MM.1S (cell line): ENCODE measurements at regions not wholly inside any gene's neighbourhood (a gene's known extent, or its start where the extent isn't known, plus 50 kb on each side); places are given as distances from the start of the nearest gene placed in this dataset.

Experiments used
- DNase-seq: peaks from one replicate; pipeline ENCODE4 v3.0.0-alpha.2; 2015
- H2AFZ ChIP-seq: fragments of 300-600 bp; sonication (generic); 2 replicates; pipeline ENCODE4 v1.6.0; 2016; ENCODE audit warnings: antibody characterized with exemption, low read length
- H3F3A ChIP-seq: fragments of 300-600 bp; sonication (generic); 2 replicates; pipeline ENCODE4 v1.6.1; 2016; ENCODE audit warnings: mild to moderate bottlenecking, antibody characterized with exemption, low read length, moderate library complexity, mixed read lengths; ENCODE audit not compliant: insufficient read depth
- H3K27ac ChIP-seq: fragments of 300-600 bp; sonication (generic); 2 replicates; pipeline ENCODE4 v1.5.1; 2016; ENCODE audit warnings: mild to moderate bottlenecking, low read length
- H3K27me3 ChIP-seq: fragments of 300-600 bp; sonication (generic); replicated peaks from 2 replicates; pipeline ENCODE4 v1.6.0; 2016; ENCODE audit warnings: low read length; ENCODE audit not compliant: insufficient read depth
- H3K36me3 ChIP-seq: fragments of 300-600 bp; sonication (generic); replicated peaks from 2 replicates; pipeline ENCODE4 v1.6.1; 2016; ENCODE audit warnings: mild to moderate bottlenecking, low read length, mixed read lengths; ENCODE audit not compliant: insufficient read depth
- H3K4me1 ChIP-seq: fragments of 300-600 bp; sonication (generic); 2 replicates; pipeline ENCODE4 v1.6.1; 2016; ENCODE audit warnings: low read length, mixed read lengths
- H3K4me2 ChIP-seq: fragments of 300-600 bp; sonication (generic); 2 replicates; pipeline ENCODE4 v1.6.0; 2016; ENCODE audit warnings: low read depth, low read length
- H3K4me3 ChIP-seq: fragments of 300-600 bp; sonication (generic); 2 replicates; pipeline ENCODE4 v1.5.1; 2016; ENCODE audit warnings: low read length, mixed read lengths
- H3K79me2 ChIP-seq: fragments of 300-600 bp; sonication (generic); 2 replicates; pipeline ENCODE4 v1.6.1; 2016; ENCODE audit warnings: mixed run types, low read length, mixed read lengths
- H3K9ac ChIP-seq: fragments of 300-600 bp; sonication (generic); 2 replicates; pipeline ENCODE4 v1.6.1; 2016; ENCODE audit warnings: low read length, mixed read lengths
- H3K9me2 ChIP-seq: fragments of 300-600 bp; sonication (generic); replicated peaks from 2 replicates; pipeline ENCODE4 v1.6.1; 2016; ENCODE audit warnings: mild to moderate bottlenecking, low read length, mixed read lengths; ENCODE audit not compliant: insufficient read depth
- H3K9me3 ChIP-seq: fragments of 300-600 bp; sonication (generic); replicated peaks from 2 replicates; pipeline ENCODE4 v1.6.1; 2016; ENCODE audit warnings: mild to moderate bottlenecking, low read length, mixed read lengths; ENCODE audit not compliant: insufficient read depth
- H4K20me1 ChIP-seq: fragments of 300-600 bp; sonication (generic); 2 replicates; pipeline ENCODE4 v1.6.1; 2016; ENCODE audit warnings: mild to moderate bottlenecking, low read length, moderate library complexity, mixed read lengths; ENCODE audit not compliant: insufficient read depth
- CTCF ChIP-seq: fragments of 300-600 bp; sonication (generic); IDR thresholded peaks from 2 replicates; pipeline ENCODE4 v1.5.1; 2016; ENCODE audit warnings: antibody characterized with exemption, low read length, mixed read lengths
- EZH2 ChIP-seq: fragments of 300-600 bp; sonication (generic); optimal IDR thresholded peaks from 2 replicates; pipeline ENCODE3; 2017; ENCODE audit warnings: low read depth, mild to moderate bottlenecking, antibody characterized with exemption, low read length, mixed read lengths
- EZH2phosphoT487 ChIP-seq: fragments of 300-600 bp; sonication (generic); IDR thresholded peaks from 2 replicates; pipeline ENCODE4 v1.6.1; 2018; ENCODE audit warnings: antibody characterized with exemption, low read length

- Histone ChIP-seq H3K4me3 (no peak overlapping the region), H3K9ac (no peak overlapping the region), H3K9me2 (no peaks in the 10 kb centered on the region), H3K27me3 (no peaks in the 10 kb centered on the region), H3K9me3 (no peaks in the 10 kb centered on the region), H2AFZ (no peak overlapping the region), H3K36me3 (no peaks in the 10 kb centered on the region), H3K79me2 (no peaks in the 10 kb centered on the region), H3K4me2 (no peak overlapping the region), H3K4me1 (no peaks in the 10 kb centered on the region), H3K27ac (no peak overlapping the region), H3F3A (no peaks in the 10 kb centered on the region), H4K20me1 (no peaks in the 10 kb centered on the region)
- no peak for TF ChIP-seq CTCF
- no peak for TF ChIP-seq EZH2phosphoT487
- TF ChIP-seq EZH2, result no peak
- DNase-seq, result no peak
Observed at GRCh38 chr14:85190251-85190650, 339.7 kb upstream of the FLRT2 start.

GRCh38 chr14:85191986-85192385 is 338.0 kb upstream of the FLRT2 start:
- Histone ChIP-seq H4K20me1 (no peaks in the 10 kb centered on the region), H3K4me2 (no peak overlapping the region), H3K4me3 (no peak overlapping the region), H3K4me1 (no peaks in the 10 kb centered on the region), H3K9me2 (no peaks in the 10 kb centered on the region), H2AFZ (no peak overlapping the region), H3K9ac (no peak overlapping the region), H3F3A (no peaks in the 10 kb centered on the region), H3K36me3 (no peaks in the 10 kb centered on the region), H3K9me3 (no peaks in the 10 kb centered on the region), H3K79me2 (no peaks in the 10 kb centered on the region), H3K27me3 (no peaks in the 10 kb centered on the region), H3K27ac (no peak overlapping the region)
- DNase-seq, result no peak
- TF ChIP-seq EZH2, result no peak
- TF ChIP-seq EZH2phosphoT487, result no peak
- no peak for TF ChIP-seq CTCF

- no peaks in the 10 kb centered on the region for H3K4me1 ChIP-seq
- no peak overlapping the region for H3K4me2 ChIP-seq
- H3K27me3 ChIP-seq, result no peaks in the 10 kb centered on the region
- no peaks in the 10 kb centered on the region for H3K9me3 ChIP-seq
- no peaks in the 10 kb centered on the region for H3F3A ChIP-seq
- no peaks in the 10 kb centered on the region for H3K79me2 ChIP-seq
- H4K20me1 ChIP-seq, result no peaks in the 10 kb centered on the region
- H2AFZ ChIP-seq, result no peak overlapping the region
- no peaks in the 10 kb centered on the region for H3K9me2 ChIP-seq
- H3K27ac ChIP-seq, result no peak overlapping the region
- no peak overlapping the region for H3K4me3 ChIP-seq
- TF ChIP-seq CTCF (peak; percentile 15; the same call in 1 of the 2 replicates), EZH2 (no peak), EZH2phosphoT487 (no peak)
- no peak overlapping the region for H3K9ac ChIP-seq
- no peak for DNase-seq
- no peaks in the 10 kb centered on the region for H3K36me3 ChIP-seq
Observed at GRCh38 chr14:85195872-85196477, 334.0 kb upstream of the FLRT2 start.
